PC-9 (cell line): ENCODE measurements at regions not wholly inside any gene's neighbourhood (a gene's known extent, or its start where the extent isn't known, plus 50 kb on each side); places are given as distances from the start of the nearest gene placed in this dataset.

Experiments
- BruUV-seq: library from RNA; stranded (reverse); fragments of 400-500 nt; replicated peaks from 2 replicates; lab custom pipeline; 2021; lab: Mats Ljungman, UMichigan
- CTCF ChIA-PET: fragments of 300-600 bp; sonication (Branson Sonifier 250); formaldehyde crosslinking; loops from one replicate; lab custom pipeline; 2022; ENCODE audit warnings: antibody characterized with exemption; lab: Charles Lee
- POLR2A ChIA-PET: fragments of 300-600 bp; sonication (Branson Sonifier 250); formaldehyde crosslinking; loops from one replicate; lab custom pipeline; 2022; ENCODE audit warnings: antibody characterized with exemption; ENCODE audit not compliant: unreplicated experiment; lab: Charles Lee
- DNase-seq, 2 experiments: peaks; one replicate each; pipeline versions ENCODE4 v3.0.0 to v3.0.0-alpha.2; 2015 to 2022; ENCODE audit warnings: mixed read lengths in 1 of 2
- H2AFZ ChIP-seq: fragments of 200-600 bp; sonication (generic); 2 replicates; pipeline ENCODE4 v1.8.1; 2017; ENCODE audit warnings: antibody characterized with exemption
- H3F3A ChIP-seq: fragments of 200-600 bp; sonication (generic); 2 replicates; pipeline ENCODE4 v1.8.1; 2017; ENCODE audit warnings: antibody characterized with exemption, mild to moderate bottlenecking, low read depth; ENCODE audit not compliant: insufficient read depth
- H3K27ac ChIP-seq: fragments of 200-600 bp; sonication (generic); 2 replicates; pipeline ENCODE4 v1.6.1; 2016; ENCODE audit warnings: mixed run types
- H3K27me3 ChIP-seq: fragments of 200-600 bp; sonication (generic); 2 replicates; pipeline ENCODE4 v1.6.1; 2016; ENCODE audit warnings: low read depth, mixed run types; ENCODE audit not compliant: insufficient read depth
- H3K36me3 ChIP-seq: fragments of 200-600 bp; sonication (generic); 2 replicates; pipeline ENCODE4 v1.6.1; 2016; ENCODE audit warnings: low read depth, mixed run types
- H3K4me1 ChIP-seq: fragments of 200-600 bp; sonication (generic); replicated peaks from 2 replicates; pipeline ENCODE4 v1.6.1; 2016; ENCODE audit warnings: mixed run types; ENCODE audit not compliant: insufficient read depth
- H3K4me2 ChIP-seq: fragments of 200-600 bp; sonication (generic); 2 replicates; pipeline ENCODE4 v1.6.1; 2017; ENCODE audit warnings: mixed run types
- H3K4me3 ChIP-seq: fragments of 200-600 bp; sonication (generic); 2 replicates; pipeline ENCODE4 v1.6.1; 2016; ENCODE audit warnings: mixed run types
- H3K79me2 ChIP-seq: fragments of 200-600 bp; sonication (generic); 2 replicates; pipeline ENCODE4 v1.6.1; 2017; ENCODE audit warnings: low read depth, mixed run types
- H3K9me2 ChIP-seq: fragments of 200-600 bp; sonication (generic); 2 replicates; pipeline ENCODE4 v1.8.1; 2017; ENCODE audit warnings: mild to moderate bottlenecking; ENCODE audit not compliant: insufficient read depth
- H3K9me3 ChIP-seq: fragments of 200-600 bp; sonication (generic); 2 replicates; pipeline ENCODE4 v1.8.1; 2016; ENCODE audit warnings: low read depth; ENCODE audit not compliant: insufficient read depth
- H4K20me1 ChIP-seq: fragments of 200-600 bp; sonication (generic); 2 replicates; pipeline ENCODE4 v1.8.1; 2017; ENCODE audit not compliant: insufficient read depth
- CTCF ChIP-seq: fragments of 200-600 bp; sonication (generic); conservative IDR thresholded peaks from 2 replicates; pipeline ENCODE4 v1.6.1; 2017; ENCODE audit warnings: mixed run types, antibody characterized with exemption, mild to moderate bottlenecking, moderate library complexity
- EZH2 ChIP-seq: fragments of 200-600 bp; sonication (generic); IDR thresholded peaks from 2 replicates; pipeline ENCODE4 v1.8.0; 2017; ENCODE audit warnings: antibody characterized with exemption, low read depth
- intact Hi-C: fragments of 100-400 bp; cut with micrococcal nuclease; formaldehyde crosslinking; loops from one replicate; pipeline ENCODE4 v1.10.0; 2022; ENCODE audit not compliant: unreplicated experiment

- BruUV-seq = no TSS peak
- peaks cover 16% of the 10 kb centered on the region; the same call in 1 of the 2 replicates for H3F3A ChIP-seq
- no peak for DNase-seq
- H3K4me3 ChIP-seq = no peak overlapping the region
- no peak overlapping the region for H3K27ac ChIP-seq
- no peaks in the 10 kb centered on the region for H3K79me2 ChIP-seq
- no peak overlapping the region for H3K4me2 ChIP-seq
- ChIA-PET POLR2A (no interaction called here), CTCF (no interaction called here)
- no peak overlapping the region for H2AFZ ChIP-seq
- no peaks in the 10 kb centered on the region for H3K36me3 ChIP-seq
- no peaks in the 10 kb centered on the region for H3K27me3 ChIP-seq
- H3K9me2 ChIP-seq = no peaks in the 10 kb centered on the region
- intact Hi-C loops = loop anchor here (10.0 kb wide), 1 partner anchor 488 kb away; the partner anchor contains the start of gene MRPL44
- H3K4me1 ChIP-seq = peaks cover 16% of the 10 kb centered on the region
- H4K20me1 ChIP-seq = no peaks in the 10 kb centered on the region
- TF ChIP-seq EZH2 = no peak
- TF ChIP-seq CTCF = no peak
- peaks cover 22% of the 10 kb centered on the region for H3K9me3 ChIP-seq
Observed at GRCh38 chr2:223467196-223467595, 135.0 kb downstream of the SCG2 start.

GRCh38 chr2:223469270-223470046 lies 132.7 kb downstream of the SCG2 start:
- POLR2A ChIA-PET = no interaction called here
- CTCF ChIA-PET = interaction anchor here (0.9 kb wide), 1 partner anchor 10 kb away, joined by 3 read pairs; no protein-coding TSS in a partner anchor
- Histone ChIP-seq H3K27me3 (no peaks in the 10 kb centered on the region), H3K9me2 (no peaks in the 10 kb centered on the region), H3K4me3 (no peak overlapping the region), H3K27ac (no peak overlapping the region), H3K9me3 (peaks cover 4% of the 10 kb centered on the region), H4K20me1 (no peaks in the 10 kb centered on the region), H3K36me3 (no peaks in the 10 kb centered on the region), H3K4me2 (no peak overlapping the region), H3K4me1 (peaks cover 16% of the 10 kb centered on the region), H3F3A (peaks cover 16% of the 10 kb centered on the region; the same call in 1 of the 2 replicates), H3K79me2 (no peaks in the 10 kb centered on the region), H2AFZ (no peak overlapping the region)
- BruUV-seq = no TSS peak
- TF ChIP-seq CTCF (no peak), EZH2 (no peak)
- no peak for DNase-seq
- intact Hi-C loops = loop anchor here (10.0 kb wide), 1 partner anchor 485 kb away; the partner anchor contains the start of gene MRPL44

DNA sequence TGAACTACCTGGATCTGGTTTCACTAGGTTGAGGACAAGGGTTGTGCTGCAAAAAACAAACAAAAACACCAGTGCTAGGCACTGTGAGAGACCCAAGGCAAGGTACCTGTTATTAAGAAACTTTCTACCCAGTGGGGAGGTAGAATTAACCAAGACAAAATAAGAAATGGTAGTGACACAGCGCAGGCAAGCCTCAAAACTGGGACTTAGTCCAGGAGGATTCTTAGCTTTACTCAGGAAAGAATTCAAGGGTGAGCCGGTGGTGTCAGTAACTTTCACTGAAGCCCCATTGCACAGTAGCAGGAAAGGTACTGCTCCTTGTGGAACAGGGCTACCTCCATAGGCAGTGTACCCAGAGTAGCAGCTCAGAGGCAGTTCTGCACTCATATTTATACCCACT lies 131.6 kb downstream of the SCG2 start:
- BruUV-seq = no TSS peak
- POLR2A ChIA-PET = no interaction called here
- H3F3A ChIP-seq = peaks cover 8% of the 10 kb centered on the region; the same call in 1 of the 2 replicates
- CTCF ChIA-PET = no interaction called here
- H4K20me1 ChIP-seq = no peaks in the 10 kb centered on the region
- TF ChIP-seq EZH2 = no peak
- no peak for TF ChIP-seq CTCF
- H3K4me1 ChIP-seq = peaks cover 9% of the 10 kb centered on the region
- no peaks in the 10 kb centered on the region for H3K79me2 ChIP-seq
- no peaks in the 10 kb centered on the region for H3K27me3 ChIP-seq
- intact Hi-C loops = no loop called here
- H2AFZ ChIP-seq = no peak overlapping the region
- no peaks in the 10 kb centered on the region for H3K9me2 ChIP-seq
- no peak for DNase-seq
- no peaks in the 10 kb centered on the region; the same call in 1 of the 2 replicates for H3K9me3 ChIP-seq
- no peaks in the 10 kb centered on the region for H3K36me3 ChIP-seq
- H3K4me2 ChIP-seq = no peak overlapping the region
- no peak overlapping the region for H3K27ac ChIP-seq
- no peak overlapping the region for H3K4me3 ChIP-seq
